Lower leg skin (tissue), 4 donors: ENCODE measurements at regions not wholly inside any gene's neighbourhood (a gene's known extent, or its start where the extent isn't known, plus 50 kb on each side); places are given as distances from the start of the nearest gene placed in this dataset.

Experiments
- DNase-seq, 2 donors: peaks; one replicate each; pipeline ENCODE4 v3.0.0-alpha.2; 2019; ENCODE audit warnings: low spot score in 2 of 2
- H3K4me3 ChIP-seq: fragments of 200-600 bp; sonication (generic); 2 replicates; pipeline ENCODE4 v1.5.1; 2017; ENCODE audit warnings: mild to moderate bottlenecking, low read depth; ENCODE audit not compliant: poor library complexity, severe bottlenecking
- POLR2A ChIP-seq, 2 donors: fragments of 450-650 bp; IDR thresholded peaks; one replicate each; pipeline ENCODE4 v1.6.1; 2016 to 2017; ENCODE audit warnings: antibody characterized with exemption in 2 of 2, mild to moderate bottlenecking in 1 of 2, moderate library complexity in 1 of 2
- WGBS, 2 donors: methylation state at CpG; one replicate each; pipeline ENCODE4 v1.1.5; 2018; 5-methylcytosine and 5-hydroxymethylcytosine counted together
- intact Hi-C: fragments of 100-400 bp; cut with DNase I; formaldehyde crosslinking; loops from one replicate; pipeline ENCODE4 v1.15.0; 2023; ENCODE audit warnings: low total_unique reads
- TF ChIP-seq, protein P1 (sequence below), 3 donors: fragments of 450-650 bp; IDR thresholded peaks; one replicate each; pipeline ENCODE4 v1.5.1; 2016; ENCODE audit warnings: antibody characterized with exemption in 3 of 3, mild to moderate bottlenecking in 3 of 3, moderate library complexity in 2 of 3

DNA sequence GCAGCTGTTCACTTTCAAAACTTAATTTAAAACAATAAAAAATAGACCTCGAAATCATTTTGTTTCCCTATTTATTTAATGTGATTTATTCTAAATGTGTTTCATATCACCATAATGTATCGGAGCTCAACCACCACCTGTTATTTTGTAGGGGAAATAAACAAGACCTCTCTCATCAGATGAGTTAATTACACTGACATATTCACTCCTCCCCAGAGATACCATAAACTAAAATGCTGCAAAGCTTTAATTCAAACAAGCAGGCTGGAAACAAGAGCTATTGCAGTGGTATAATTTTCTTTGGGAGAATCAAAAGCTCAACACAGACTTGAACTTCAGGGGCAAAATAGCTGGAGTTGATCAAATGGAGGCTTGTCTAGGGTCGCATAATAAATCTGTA is 303.5 kb upstream of the TSHZ2 start:
- no peak for TF ChIP-seq POLR2A (IDR thresholded peaks at IDR 0.05)
- TF ChIP-seq, protein P1, sequence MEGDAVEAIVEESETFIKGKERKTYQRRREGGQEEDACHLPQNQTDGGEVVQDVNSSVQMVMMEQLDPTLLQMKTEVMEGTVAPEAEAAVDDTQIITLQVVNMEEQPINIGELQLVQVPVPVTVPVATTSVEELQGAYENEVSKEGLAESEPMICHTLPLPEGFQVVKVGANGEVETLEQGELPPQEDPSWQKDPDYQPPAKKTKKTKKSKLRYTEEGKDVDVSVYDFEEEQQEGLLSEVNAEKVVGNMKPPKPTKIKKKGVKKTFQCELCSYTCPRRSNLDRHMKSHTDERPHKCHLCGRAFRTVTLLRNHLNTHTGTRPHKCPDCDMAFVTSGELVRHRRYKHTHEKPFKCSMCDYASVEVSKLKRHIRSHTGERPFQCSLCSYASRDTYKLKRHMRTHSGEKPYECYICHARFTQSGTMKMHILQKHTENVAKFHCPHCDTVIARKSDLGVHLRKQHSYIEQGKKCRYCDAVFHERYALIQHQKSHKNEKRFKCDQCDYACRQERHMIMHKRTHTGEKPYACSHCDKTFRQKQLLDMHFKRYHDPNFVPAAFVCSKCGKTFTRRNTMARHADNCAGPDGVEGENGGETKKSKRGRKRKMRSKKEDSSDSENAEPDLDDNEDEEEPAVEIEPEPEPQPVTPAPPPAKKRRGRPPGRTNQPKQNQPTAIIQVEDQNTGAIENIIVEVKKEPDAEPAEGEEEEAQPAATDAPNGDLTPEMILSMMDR (IDR thresholded peaks at IDR 0.05): no peak
- DNase-seq: no peak
- WGBS, 2 donors: 63 to 75% methylated on average over 3 of the region's 3 CpGs
- intact Hi-C loops: no loop called here
- no peak overlapping the region for H3K4me3 ChIP-seq

DNA sequence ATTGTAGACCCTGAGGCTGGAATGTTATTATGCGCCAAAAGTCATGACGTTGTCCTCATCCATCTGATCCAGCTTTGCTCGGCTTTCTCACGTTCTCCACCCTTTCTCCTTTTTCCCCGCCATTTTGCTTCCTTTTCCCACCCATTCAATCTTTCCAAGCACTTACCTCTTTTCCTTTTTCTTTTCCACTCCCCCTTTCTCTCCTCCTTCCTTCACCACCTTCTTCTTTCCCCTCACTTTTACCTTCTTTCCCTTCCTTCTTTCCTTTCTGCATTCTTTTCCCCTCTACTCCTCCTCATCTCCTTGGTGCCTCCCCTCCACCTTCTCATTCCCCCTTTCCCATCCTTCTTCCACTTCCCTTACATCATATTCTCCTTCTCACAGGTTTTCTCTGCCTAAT is 304.8 kb upstream of the TSHZ2 start:
- intact Hi-C loops: no loop called here
- no peak overlapping the region for H3K4me3 ChIP-seq
- WGBS, 2 donors: 93 to 94% methylated on average over 5 of the region's 5 CpGs
- TF ChIP-seq POLR2A (IDR thresholded peaks at IDR 0.05): no peak
- TF ChIP-seq, protein P1 (IDR thresholded peaks at IDR 0.05): no peak
- DNase-seq: no peak

DNA sequence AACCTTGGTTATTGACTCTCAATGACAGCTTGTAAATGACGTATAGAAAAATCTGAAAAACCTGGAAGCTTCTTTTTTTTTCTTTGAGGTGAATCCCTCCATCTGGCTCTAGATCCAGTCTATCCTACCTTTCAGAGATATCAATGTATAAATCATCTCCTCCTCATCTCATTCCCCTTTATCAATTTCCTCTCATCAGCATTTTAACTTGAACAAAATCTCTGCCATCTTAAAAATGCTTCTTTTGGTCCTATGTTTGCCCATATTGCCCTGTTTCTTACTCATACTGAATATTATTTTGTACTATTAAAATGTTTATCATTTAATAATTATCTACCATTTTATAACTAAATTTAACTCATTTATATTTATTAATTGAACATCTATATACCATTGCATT is 306.7 kb upstream of the TSHZ2 start:
- DNase-seq: no peak
- intact Hi-C loops: no loop called here
- WGBS, 2 donors: 93 to 94% methylated on average over 1 of the region's 1 CpG
- TF ChIP-seq POLR2A (IDR thresholded peaks at IDR 0.05): no peak
- H3K4me3 ChIP-seq: no peak overlapping the region

DNA sequence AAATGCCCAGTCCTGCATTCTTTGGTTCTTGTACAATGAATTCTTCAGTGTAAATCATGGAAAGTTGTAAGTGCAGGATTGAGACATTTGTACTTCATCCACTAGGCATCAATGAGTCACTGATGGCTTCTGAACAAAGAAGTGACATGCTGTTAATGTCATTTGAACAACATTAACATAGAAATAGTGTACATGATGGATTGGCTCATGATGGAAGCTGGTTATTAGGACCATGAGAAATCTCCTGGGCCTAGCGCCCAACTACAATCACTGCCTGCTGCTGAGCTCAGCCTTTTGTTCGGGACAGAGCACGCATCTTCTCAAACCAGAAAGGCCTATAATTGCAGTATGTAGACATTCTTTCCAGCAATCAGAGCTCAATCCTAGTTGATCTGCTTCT is 316.8 kb upstream of the TSHZ2 start:
- no peak for TF ChIP-seq POLR2A (IDR thresholded peaks at IDR 0.05)
- TF ChIP-seq, protein P1 (IDR thresholded peaks at IDR 0.05): no peak
- DNase-seq: no peak
- 71 to 87% methylated on average over 3 of the region's 3 CpGs for WGBS, 2 donors

DNA sequence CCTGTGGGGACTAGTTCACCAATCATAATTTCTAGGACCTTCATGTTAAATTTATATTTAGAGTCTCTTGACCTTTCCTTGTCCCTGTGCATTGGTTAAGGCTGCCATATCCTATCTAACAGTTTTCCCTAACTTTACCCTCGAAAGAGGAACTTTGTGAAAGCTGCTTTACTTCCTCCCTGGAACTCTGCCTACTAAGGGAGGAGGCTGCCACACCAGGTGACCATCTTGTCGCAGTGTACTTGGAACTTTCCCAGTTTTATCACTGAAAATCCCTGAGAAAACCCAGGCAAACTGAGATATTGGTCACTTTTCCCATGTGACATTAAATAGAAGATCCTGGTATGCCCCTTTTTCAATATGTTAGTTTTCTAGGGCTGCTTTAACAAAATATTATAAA is 317.6 kb upstream of the TSHZ2 start:
- intact Hi-C loops: no loop called here
- no peak for TF ChIP-seq POLR2A (IDR thresholded peaks at IDR 0.05)
- TF ChIP-seq, protein P1 (IDR thresholded peaks at IDR 0.05): no peak
- DNase-seq: no peak
- no peak overlapping the region for H3K4me3 ChIP-seq
- WGBS, 2 donors: 53 to 58% methylated on average over 2 of the region's 2 CpGs

More for the DNA sequence above, 316.8 kb upstream of the TSHZ2 start:
- intact Hi-C loops: no loop called here
- no peak overlapping the region for H3K4me3 ChIP-seq

DNA sequence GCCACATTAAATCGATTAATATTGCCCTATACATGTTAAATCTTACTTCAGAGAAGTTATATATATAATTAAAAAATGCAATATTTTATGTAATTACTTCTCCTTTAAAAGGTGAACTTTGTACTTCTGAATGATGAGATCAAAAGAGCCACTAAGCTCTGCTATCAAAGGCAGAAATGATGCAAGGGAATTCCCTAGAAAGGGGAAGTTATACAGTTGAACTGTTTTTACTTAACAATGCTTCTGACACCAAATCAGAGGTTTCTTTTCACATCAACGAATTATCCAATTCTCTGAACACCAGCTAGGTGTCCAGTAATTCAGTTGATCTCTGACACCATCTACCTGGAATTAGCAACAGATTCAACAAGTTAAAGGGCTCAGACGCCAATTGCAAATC is 319.9 kb upstream of the TSHZ2 start:
- WGBS, 2 donors: 68 to 82% methylated on average over 3 of the region's 3 CpGs
- intact Hi-C loops: no loop called here
- DNase-seq: no peak
- no peak for TF ChIP-seq POLR2A (IDR thresholded peaks at IDR 0.05)
- TF ChIP-seq, protein P1 (IDR thresholded peaks at IDR 0.05): no peak
- no peak overlapping the region for H3K4me3 ChIP-seq
